ENCODE measurements at regions not wholly inside any gene's neighbourhood (a gene's known extent, or its start where the extent isn't known, plus 50 kb on each side); places are given as distances from the start of the nearest gene placed in this dataset.

DNA sequence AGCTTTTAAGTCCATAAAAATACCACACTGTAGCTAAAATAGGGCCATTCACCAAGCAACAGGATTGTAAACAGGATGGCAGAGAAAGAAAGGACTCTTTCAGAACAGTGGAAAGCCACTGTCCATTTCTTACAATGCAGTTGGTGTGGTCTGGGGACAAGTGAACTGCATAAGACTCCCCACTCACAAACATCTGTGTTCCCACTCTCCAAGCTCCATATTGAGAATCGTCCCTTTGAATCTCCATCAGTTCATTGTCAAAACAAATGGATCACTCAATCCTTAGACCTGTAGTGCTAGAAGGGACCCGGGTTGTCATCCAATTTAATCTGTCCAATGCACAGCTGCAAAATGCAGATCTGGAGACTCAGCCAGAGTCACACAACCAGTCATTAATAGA lies 347.4 kb upstream of the KLHL29 start:
- Histone ChIP-seq H3K23ac (ENCODE audit: low read depth, low read length) (no peak overlapping the region), H2BK20ac (ENCODE audit: low read depth, low read length) (no peak overlapping the region), H3K9me3 (ENCODE audit: control insufficient read depth, insufficient read depth, low read length) (peaks cover 10% of the 10 kb centered on the region), H3K9ac (ENCODE audit: low read depth, low read length) (no peak overlapping the region), H3K56ac (ENCODE audit: extremely low read depth, insufficient read depth, low read length) (no peak overlapping the region), H3K4me3 (ENCODE audit: insufficient read depth, low read depth, low read length) (no peak overlapping the region), H3K9me1 (ENCODE audit: insufficient read depth, low read length) (no peaks in the 10 kb centered on the region), H3K4me2 (ENCODE audit: low read depth, low read length) (no peak overlapping the region), H3K14ac (replicated peaks; ENCODE audit: low read depth, low read length) (no peak overlapping the region), H4K91ac (ENCODE audit: insufficient read depth, low read depth, low read length) (no peak overlapping the region), H2AK5ac (ENCODE audit: low read depth, low read length) (no peak overlapping the region), H4K20me1 (ENCODE audit: insufficient read depth, low read length) (no peaks in the 10 kb centered on the region), H2BK15ac (ENCODE audit: low read depth, low read length) (no peak overlapping the region), H3K4ac (ENCODE audit: low read depth, low read length) (no peak overlapping the region), H2AFZ (replicated peaks; ENCODE audit: low read length, poor library complexity) (no peak overlapping the region), H3K18ac (ENCODE audit: low read depth, low read length) (no peak overlapping the region), H2AK9ac (replicated peaks; ENCODE audit: low read depth, low read length, poor library complexity) (no peak overlapping the region), H4K8ac (ENCODE audit: low read depth in 2 of 2, low read length in 2 of 2) (no peak overlapping the region), H3K27me3 (ENCODE audit: control insufficient read depth, insufficient read depth, low read length) (no peaks in the 10 kb centered on the region), H3K4me1 (ENCODE audit: control insufficient read depth, insufficient read depth, low read length) (no peaks in the 10 kb centered on the region), H3K79me1 (ENCODE audit: low read depth in 1 of 2, low read length in 2 of 2) (no peaks in the 10 kb centered on the region), H3K27ac (ENCODE audit: insufficient read depth, low read length) (no peak overlapping the region), H4K5ac (ENCODE audit: low read depth, low read length) (no peak overlapping the region), H3K36me3 (ENCODE audit: control insufficient read depth, insufficient read depth, low read length) (no peaks in the 10 kb centered on the region), H2BK5ac (ENCODE audit: low read depth, low read length, poor library complexity, severe bottlenecking) (no peak overlapping the region), H2BK120ac (ENCODE audit: low read depth, low read length) (no peak overlapping the region)
- dilution Hi-C loops (cut with HindIII; ENCODE audit: low sequenced_read_pairs, unreplicated experiment) (no loop called here), intact Hi-C loops (cut with micrococcal nuclease) (no loop called here), in situ Hi-C loops (cut with MboI; ENCODE audit: low sequenced_read_pairs) (no loop called here)
- CTCF ChIA-PET = no interaction called here
- POLR2A ChIA-PET (ENCODE audit: unreplicated experiment) = no interaction called here
- DNase-seq = no peak
- no TSS peak for BruUV-seq (replicated peaks)
- ATAC-seq (ENCODE audit: low read depth) = no peak
- TF ChIP-seq ELK1 (IDR thresholded peaks at IDR 0.05; ENCODE audit: borderline replicate concordance, low read depth, low read length) = no peak
- TF ChIP-seq RAD21 (IDR thresholded peaks at IDR 0.05; ENCODE audit: low read length) = no peak
- no peak for TF ChIP-seq CHD1 (IDR thresholded peaks at IDR 0.05; ENCODE audit: low read depth, low read length)
- WGBS, 2 experiments (ENCODE audit: extremely low coverage in 2 of 2, insufficient read length in 1 of 2) = 67% methylated on average over 1 of the region's 2 CpGs; no CpG with 5 or more reads in 1 of the 2 experiments

All from IMR-90 (cell line).